GM18498 (cell line): ENCODE measurements at regions not wholly inside any gene's neighbourhood (a gene's known extent, or its start where the extent isn't known, plus 50 kb on each side); places are given as distances from the start of the nearest gene placed in this dataset.

Experiments used
- ATAC-seq: cut with Tn5 transposase; IDR thresholded peaks from one replicate; pipeline ENCODE4 v1.9.1; 2021; ENCODE audit warnings: mild to moderate bottlenecking, moderate library complexity; ENCODE audit not compliant: unreplicated experiment

- ATAC-seq: no peak
Measured at GRCh38 chr4:32184186-32184585, 1464.0 kb downstream of the PCDH7 start.

DNA sequence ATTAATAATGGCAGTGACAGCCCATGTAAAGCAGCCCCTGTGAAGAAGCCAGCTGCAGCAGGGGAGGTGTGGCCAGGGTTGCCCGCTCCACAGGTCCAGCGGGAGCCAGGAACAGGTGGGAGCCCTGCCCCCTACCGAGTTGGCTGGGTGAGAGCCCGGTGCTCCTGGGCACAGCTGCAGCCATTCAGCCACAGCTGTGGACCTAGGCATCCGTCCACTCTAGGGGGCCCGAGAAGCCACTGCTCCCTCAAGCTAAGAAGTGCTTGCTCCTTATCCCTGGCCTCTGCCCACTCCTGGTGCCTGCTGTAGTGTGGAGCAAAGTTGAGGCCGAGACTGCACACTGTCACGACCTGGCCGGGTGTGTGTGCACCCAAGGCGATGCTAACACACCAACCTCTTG lies 1469.0 kb downstream of the PCDH7 start:
- no peak for ATAC-seq

- no peak for ATAC-seq
Measured at GRCh38 chr4:32189788-32190187, 1469.6 kb downstream of the PCDH7 start.

- ATAC-seq: no peak
Measured at GRCh38 chr4:32191961-32192360, 1471.8 kb downstream of the PCDH7 start.

DNA sequence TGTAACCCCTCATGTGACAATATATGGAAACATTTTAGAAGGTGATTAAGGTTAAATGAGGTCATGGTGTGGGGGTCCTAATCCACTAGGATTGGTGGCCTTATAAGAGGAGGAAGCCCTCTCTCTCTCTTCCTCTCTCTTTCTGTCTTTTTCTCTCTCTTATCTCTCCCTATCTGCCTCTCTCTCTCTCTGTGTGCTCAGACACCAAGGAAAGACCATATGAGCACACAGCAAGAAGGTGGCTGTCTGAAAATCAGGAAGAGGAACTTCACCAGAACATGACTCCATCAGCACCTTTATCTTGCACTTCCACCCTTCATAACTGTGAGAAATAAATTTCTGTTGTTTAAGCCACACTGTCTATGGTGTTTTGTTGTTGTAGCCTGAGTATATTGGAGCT lies 1472.2 kb downstream of the PCDH7 start:
- ATAC-seq: no peak

GRCh38 chr4:32192991-32193390 lies 1472.8 kb downstream of the PCDH7 start:
- no peak for ATAC-seq

- no peak for ATAC-seq
Measured at GRCh38 chr4:32196950-32197688, 1477.0 kb downstream of the PCDH7 start.

GRCh38 chr4:32199639-32200038 lies 1479.5 kb downstream of the PCDH7 start:
- no peak for ATAC-seq

DNA sequence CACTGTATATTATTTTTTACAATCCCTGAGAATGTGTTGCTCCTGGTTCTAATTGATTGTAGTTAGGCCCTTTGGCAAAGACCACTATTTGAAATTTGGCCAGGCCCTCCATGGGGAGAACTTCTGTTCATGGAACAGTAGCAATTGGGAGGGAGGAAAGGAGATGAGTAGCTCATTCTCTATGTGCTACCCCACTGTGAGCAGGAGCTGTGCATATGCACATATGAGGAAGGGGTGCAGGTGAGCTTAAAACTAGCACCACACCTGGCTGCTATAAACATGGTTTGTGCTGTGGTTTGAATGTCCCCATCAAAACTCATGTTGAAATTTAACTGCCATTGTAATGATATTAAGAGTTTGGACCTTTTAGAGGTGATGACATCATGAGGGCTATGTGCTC lies 1483.2 kb downstream of the PCDH7 start:
- ATAC-seq: no peak

- no peak for ATAC-seq
Measured at GRCh38 chr4:32206756-32207155, 1486.6 kb downstream of the PCDH7 start.

GRCh38 chr4:32207456-32207855 lies 1487.3 kb downstream of the PCDH7 start:
- ATAC-seq: no peak

GRCh38 chr4:32215277-32215676 lies 1495.1 kb downstream of the PCDH7 start:
- ATAC-seq: no peak

GRCh38 chr4:32216502-32216901 lies 1496.3 kb downstream of the PCDH7 start:
- ATAC-seq: no peak

GRCh38 chr4:32219306-32220075 lies 1499.3 kb downstream of the PCDH7 start:
- no peak for ATAC-seq

- no peak for ATAC-seq
Measured at GRCh38 chr4:32226204-32226603, 1506.0 kb downstream of the PCDH7 start.

- ATAC-seq: no peak
Measured at GRCh38 chr4:32226733-32227132, 1506.6 kb downstream of the PCDH7 start.

GRCh38 chr4:32243926-32244325 lies 1523.8 kb downstream of the PCDH7 start:
- ATAC-seq: no peak

DNA sequence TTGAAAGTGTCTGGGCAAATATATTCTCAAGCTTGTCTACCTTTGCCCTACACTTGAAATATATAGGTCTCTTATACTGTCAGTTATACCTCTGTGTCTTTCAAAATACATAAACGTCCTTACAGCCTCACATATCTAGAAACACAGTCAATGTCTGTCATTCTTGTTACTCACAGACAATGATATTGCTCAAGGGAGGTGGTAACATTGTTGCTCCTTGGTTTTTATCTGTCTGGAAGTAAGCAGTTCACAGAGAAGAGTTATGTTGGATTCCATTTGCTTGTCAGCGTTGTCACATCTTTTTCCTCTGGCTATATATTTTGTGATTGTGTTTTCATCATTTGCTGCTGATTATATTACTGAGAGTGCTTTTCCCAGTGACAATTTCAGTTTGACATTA lies 1528.9 kb downstream of the PCDH7 start:
- ATAC-seq: no peak

- no peak for ATAC-seq
Measured at GRCh38 chr4:32251126-32251525, 1531.0 kb downstream of the PCDH7 start.

- no peak for ATAC-seq
Measured at GRCh38 chr4:32251926-32252325, 1531.8 kb downstream of the PCDH7 start.

DNA sequence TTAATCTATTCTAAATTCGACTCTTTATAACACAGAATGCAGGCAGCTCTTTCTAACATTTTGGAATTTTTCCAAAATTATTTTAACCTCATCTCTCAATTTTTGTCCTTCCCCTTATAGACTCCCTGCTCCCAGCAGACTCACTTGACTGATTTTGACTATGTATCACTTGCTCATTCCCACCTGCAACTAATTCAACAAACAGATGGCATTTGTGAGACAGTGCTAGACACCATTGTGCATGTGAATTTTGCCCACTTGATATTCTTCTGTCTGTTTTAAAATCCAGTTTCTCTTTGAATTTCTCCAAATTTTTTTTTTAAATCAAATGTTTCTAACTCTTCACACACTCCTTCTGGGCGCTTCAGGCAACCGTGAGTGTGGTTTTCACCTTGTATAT lies 1534.0 kb downstream of the PCDH7 start:
- no peak for ATAC-seq

DNA sequence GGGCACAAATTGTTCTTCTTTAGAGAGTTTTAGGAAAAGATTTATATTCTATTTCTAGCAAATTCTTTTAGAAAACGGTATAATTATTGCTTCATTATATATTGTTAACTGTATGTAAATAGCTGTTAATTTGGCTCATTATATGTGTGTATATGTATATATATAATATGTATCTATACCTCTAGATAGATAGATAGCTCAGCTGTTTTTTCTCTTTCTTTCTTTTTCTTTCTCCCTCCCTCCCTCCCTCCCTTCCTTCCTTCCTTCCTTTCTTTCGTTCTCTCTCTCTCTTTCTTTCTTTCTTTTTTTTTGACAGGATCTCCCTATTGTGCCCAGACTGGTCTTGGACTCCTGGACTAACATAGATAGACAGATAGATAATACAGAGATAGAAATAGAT lies 1538.8 kb downstream of the PCDH7 start:
- no peak for ATAC-seq
